ENCODE measurements at regions not wholly inside any gene's neighbourhood (a gene's known extent, or its start where the extent isn't known, plus 50 kb on each side); places are given as distances from the start of the nearest gene placed in this dataset.

DNA sequence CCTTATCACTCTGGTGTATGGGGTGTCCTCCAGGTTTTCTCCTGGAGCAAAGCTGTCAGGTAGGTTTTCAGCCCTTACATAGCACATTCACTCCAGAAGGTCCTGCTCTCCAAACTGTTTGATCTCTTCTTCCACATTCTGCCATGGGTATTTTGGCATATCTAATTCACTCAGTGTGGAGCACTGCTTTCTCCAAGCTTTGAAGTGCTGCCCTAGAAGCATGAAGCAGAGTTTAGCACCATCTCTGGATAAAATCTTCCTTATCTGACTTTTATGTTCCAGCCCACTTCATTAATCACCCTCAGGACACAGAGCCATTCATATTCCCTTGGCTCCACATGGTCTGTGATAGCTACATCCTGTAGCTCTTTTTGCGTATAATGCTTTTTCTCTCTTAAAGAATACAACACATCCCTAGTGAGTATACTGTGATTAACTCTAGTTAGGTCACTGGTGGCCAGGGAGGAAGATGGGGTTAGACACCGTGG, 56.7 kb upstream of the ARHGAP28 start:
- TF ChIP-seq, protein P1, sequence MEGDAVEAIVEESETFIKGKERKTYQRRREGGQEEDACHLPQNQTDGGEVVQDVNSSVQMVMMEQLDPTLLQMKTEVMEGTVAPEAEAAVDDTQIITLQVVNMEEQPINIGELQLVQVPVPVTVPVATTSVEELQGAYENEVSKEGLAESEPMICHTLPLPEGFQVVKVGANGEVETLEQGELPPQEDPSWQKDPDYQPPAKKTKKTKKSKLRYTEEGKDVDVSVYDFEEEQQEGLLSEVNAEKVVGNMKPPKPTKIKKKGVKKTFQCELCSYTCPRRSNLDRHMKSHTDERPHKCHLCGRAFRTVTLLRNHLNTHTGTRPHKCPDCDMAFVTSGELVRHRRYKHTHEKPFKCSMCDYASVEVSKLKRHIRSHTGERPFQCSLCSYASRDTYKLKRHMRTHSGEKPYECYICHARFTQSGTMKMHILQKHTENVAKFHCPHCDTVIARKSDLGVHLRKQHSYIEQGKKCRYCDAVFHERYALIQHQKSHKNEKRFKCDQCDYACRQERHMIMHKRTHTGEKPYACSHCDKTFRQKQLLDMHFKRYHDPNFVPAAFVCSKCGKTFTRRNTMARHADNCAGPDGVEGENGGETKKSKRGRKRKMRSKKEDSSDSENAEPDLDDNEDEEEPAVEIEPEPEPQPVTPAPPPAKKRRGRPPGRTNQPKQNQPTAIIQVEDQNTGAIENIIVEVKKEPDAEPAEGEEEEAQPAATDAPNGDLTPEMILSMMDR (IDR thresholded peaks at IDR 0.05) = no peak
- TF ChIP-seq POLR2A (IDR thresholded peaks at IDR 0.05) = no peak
